PC-9 (cell line): ENCODE measurements at regions not wholly inside any gene's neighbourhood (a gene's known extent, or its start where the extent isn't known, plus 50 kb on each side); places are given as distances from the start of the nearest gene placed in this dataset.

Experiments used
- BruUV-seq: library from RNA; stranded (reverse); fragments of 400-500 nt; replicated peaks from 2 replicates; lab custom pipeline; 2021; lab: Mats Ljungman, UMichigan
- CTCF ChIA-PET: fragments of 300-600 bp; sonication (Branson Sonifier 250); formaldehyde crosslinking; loops from one replicate; lab custom pipeline; 2022; ENCODE audit warnings: antibody characterized with exemption; lab: Charles Lee
- POLR2A ChIA-PET: fragments of 300-600 bp; sonication (Branson Sonifier 250); formaldehyde crosslinking; loops from one replicate; lab custom pipeline; 2022; ENCODE audit warnings: antibody characterized with exemption; ENCODE audit not compliant: unreplicated experiment; lab: Charles Lee
- DNase-seq, 2 experiments: peaks; one replicate each; pipeline versions ENCODE4 v3.0.0 to v3.0.0-alpha.2; 2015 to 2022; ENCODE audit warnings: mixed read lengths in 1 of 2
- H2AFZ ChIP-seq: fragments of 200-600 bp; sonication (generic); 2 replicates; pipeline ENCODE4 v1.8.1; 2017; ENCODE audit warnings: antibody characterized with exemption
- H3F3A ChIP-seq: fragments of 200-600 bp; sonication (generic); 2 replicates; pipeline ENCODE4 v1.8.1; 2017; ENCODE audit warnings: antibody characterized with exemption, mild to moderate bottlenecking, low read depth; ENCODE audit not compliant: insufficient read depth
- H3K27ac ChIP-seq: fragments of 200-600 bp; sonication (generic); 2 replicates; pipeline ENCODE4 v1.6.1; 2016; ENCODE audit warnings: mixed run types
- H3K27me3 ChIP-seq: fragments of 200-600 bp; sonication (generic); 2 replicates; pipeline ENCODE4 v1.6.1; 2016; ENCODE audit warnings: low read depth, mixed run types; ENCODE audit not compliant: insufficient read depth
- H3K36me3 ChIP-seq: fragments of 200-600 bp; sonication (generic); 2 replicates; pipeline ENCODE4 v1.6.1; 2016; ENCODE audit warnings: low read depth, mixed run types
- H3K4me1 ChIP-seq: fragments of 200-600 bp; sonication (generic); replicated peaks from 2 replicates; pipeline ENCODE4 v1.6.1; 2016; ENCODE audit warnings: mixed run types; ENCODE audit not compliant: insufficient read depth
- H3K4me2 ChIP-seq: fragments of 200-600 bp; sonication (generic); 2 replicates; pipeline ENCODE4 v1.6.1; 2017; ENCODE audit warnings: mixed run types
- H3K4me3 ChIP-seq: fragments of 200-600 bp; sonication (generic); 2 replicates; pipeline ENCODE4 v1.6.1; 2016; ENCODE audit warnings: mixed run types
- H3K79me2 ChIP-seq: fragments of 200-600 bp; sonication (generic); 2 replicates; pipeline ENCODE4 v1.6.1; 2017; ENCODE audit warnings: low read depth, mixed run types
- H3K9me2 ChIP-seq: fragments of 200-600 bp; sonication (generic); 2 replicates; pipeline ENCODE4 v1.8.1; 2017; ENCODE audit warnings: mild to moderate bottlenecking; ENCODE audit not compliant: insufficient read depth
- H3K9me3 ChIP-seq: fragments of 200-600 bp; sonication (generic); 2 replicates; pipeline ENCODE4 v1.8.1; 2016; ENCODE audit warnings: low read depth; ENCODE audit not compliant: insufficient read depth
- H4K20me1 ChIP-seq: fragments of 200-600 bp; sonication (generic); 2 replicates; pipeline ENCODE4 v1.8.1; 2017; ENCODE audit not compliant: insufficient read depth
- CTCF ChIP-seq: fragments of 200-600 bp; sonication (generic); conservative IDR thresholded peaks from 2 replicates; pipeline ENCODE4 v1.6.1; 2017; ENCODE audit warnings: mixed run types, antibody characterized with exemption, mild to moderate bottlenecking, moderate library complexity
- EZH2 ChIP-seq: fragments of 200-600 bp; sonication (generic); IDR thresholded peaks from 2 replicates; pipeline ENCODE4 v1.8.0; 2017; ENCODE audit warnings: antibody characterized with exemption, low read depth
- intact Hi-C: fragments of 100-400 bp; cut with micrococcal nuclease; formaldehyde crosslinking; loops from one replicate; pipeline ENCODE4 v1.10.0; 2022; ENCODE audit not compliant: unreplicated experiment

GRCh38 chr16:79386299-79386698 lies 214.2 kb downstream of the MAF start:
- ChIA-PET POLR2A (no interaction called here), CTCF (no interaction called here)
- no peaks in the 10 kb centered on the region for H3K36me3 ChIP-seq
- intact Hi-C loops = no loop called here
- H3K4me3 ChIP-seq = no peak overlapping the region
- TF ChIP-seq CTCF (no peak), EZH2 (no peak)
- H3K9me2 ChIP-seq = no peaks in the 10 kb centered on the region
- no peaks in the 10 kb centered on the region for H3F3A ChIP-seq
- H3K4me2 ChIP-seq = no peak overlapping the region
- no peaks in the 10 kb centered on the region for H3K4me1 ChIP-seq
- BruUV-seq = no TSS peak
- no peak overlapping the region for H2AFZ ChIP-seq
- no peaks in the 10 kb centered on the region for H3K9me3 ChIP-seq
- no peak for DNase-seq
- peaks cover 33% of the 10 kb centered on the region for H3K27me3 ChIP-seq
- H3K27ac ChIP-seq = no peak overlapping the region
- H3K79me2 ChIP-seq = no peaks in the 10 kb centered on the region
- no peaks in the 10 kb centered on the region for H4K20me1 ChIP-seq

GRCh38 chr16:79381603-79382042 lies 218.9 kb downstream of the MAF start:
- DNase-seq = no peak
- Histone ChIP-seq H3F3A (no peaks in the 10 kb centered on the region), H3K4me2 (no peak overlapping the region), H3K27ac (no peak overlapping the region), H3K9me2 (no peaks in the 10 kb centered on the region), H2AFZ (no peak overlapping the region), H3K4me3 (no peak overlapping the region), H3K79me2 (no peaks in the 10 kb centered on the region), H3K4me1 (no peaks in the 10 kb centered on the region), H3K36me3 (no peaks in the 10 kb centered on the region), H4K20me1 (no peaks in the 10 kb centered on the region), H3K27me3 (0 out of 2 replicates have a peak, but pooled peaks cover 9% of the 10 kb centered on the region), H3K9me3 (no peaks in the 10 kb centered on the region)
- intact Hi-C loops = no loop called here
- ChIA-PET POLR2A (no interaction called here), CTCF (no interaction called here)
- TF ChIP-seq EZH2 = no peak
- TF ChIP-seq CTCF = no peak
- BruUV-seq = no TSS peak

- intact Hi-C loops = no loop called here
- ChIA-PET CTCF (no interaction called here), POLR2A (no interaction called here)
- Histone ChIP-seq H3K27ac (no peak overlapping the region), H3K9me3 (no peaks in the 10 kb centered on the region), H4K20me1 (no peaks in the 10 kb centered on the region), H3K4me2 (no peak overlapping the region), H3F3A (no peaks in the 10 kb centered on the region), H3K79me2 (no peaks in the 10 kb centered on the region), H3K4me3 (no peak overlapping the region), H3K4me1 (no peaks in the 10 kb centered on the region), H3K36me3 (no peaks in the 10 kb centered on the region), H3K27me3 (0 out of 2 replicates have a peak, but pooled peaks cover 9% of the 10 kb centered on the region), H2AFZ (no peak overlapping the region), H3K9me2 (no peaks in the 10 kb centered on the region)
- DNase-seq = no peak
- TF ChIP-seq EZH2 (no peak), CTCF (no peak)
- BruUV-seq = no TSS peak
Observed at GRCh38 chr16:79380995-79381602, 219.4 kb downstream of the MAF start.
